Mucosa of descending colon (tissue), 3 donors: ENCODE measurements at regions not wholly inside any gene's neighbourhood (a gene's known extent, or its start where the extent isn't known, plus 50 kb on each side); places are given as distances from the start of the nearest gene placed in this dataset.

Experiments used
- ATAC-seq: fragments of 200-7000 bp; cut with Tn5 transposase; one replicate; pipeline ENCODE4 v1.9.1; 2020; ENCODE audit warnings: mild to moderate bottlenecking, moderate library complexity
- DNase-seq, 3 donors: peaks; one replicate each; pipeline ENCODE4 v3.0.0-alpha.2; 2020
- H3K36me3 ChIP-seq: fragments of 200-600 bp; one replicate; pipeline ENCODE4 v1.8.0; 2021; ENCODE audit warnings: low read depth, mild to moderate bottlenecking
- H3K4me1 ChIP-seq: fragments of 200-600 bp; one replicate; pipeline ENCODE4 v1.8.0; 2021; ENCODE audit warnings: low read depth, mild to moderate bottlenecking
- H3K4me3 ChIP-seq: fragments of 200-600 bp; one replicate; pipeline ENCODE4 v1.8.0; 2021; ENCODE audit warnings: mild to moderate bottlenecking
- H3K9me3 ChIP-seq: fragments of 200-600 bp; one replicate; pipeline ENCODE4 v1.8.0; 2021; ENCODE audit warnings: mild to moderate bottlenecking
- intact Hi-C, 2 donors: fragments of 100-400 bp; cut with DNase I in 1 of 2; cut with micrococcal nuclease in 1 of 2; formaldehyde crosslinking; loops; one replicate each; pipeline versions ENCODE4 v1.11.0 to v1.11.1; 2022; cut with DNase I, micrococcal nuclease
- TF ChIP-seq, protein P1 (sequence below): fragments of 200-600 bp; IDR thresholded peaks from one replicate; pipeline ENCODE4 v1.8.0; 2022; ENCODE audit warnings: antibody characterized with exemption, mild to moderate bottlenecking
- donor health status: DM: no; HTN: no; CAD: no; lungs with moderate emphysema.
- donor health status: DM: no; HTN: no; CAD: no.
- donor health status: DM: no; HTN: yes; CAD: no.

DNA sequence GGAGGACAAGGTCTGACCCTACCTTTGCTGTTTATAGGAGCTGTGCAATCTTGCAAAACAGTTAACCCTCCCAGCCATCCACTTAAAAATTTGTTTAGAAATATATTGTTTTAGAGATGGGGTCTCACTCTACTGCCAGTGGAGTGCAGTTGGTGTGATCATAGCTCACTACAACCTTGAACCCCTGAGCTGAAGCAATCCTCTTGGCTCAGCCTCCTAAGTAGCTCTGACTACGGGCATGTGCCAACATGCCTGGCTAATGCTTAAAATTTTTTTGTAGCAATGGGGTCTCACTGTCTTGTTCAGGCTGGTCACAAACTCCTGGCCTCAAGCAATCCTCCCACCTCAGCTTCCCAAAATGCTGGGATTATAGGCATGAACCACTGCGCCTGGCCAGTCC, 120.2 kb upstream of the PJA2 start:
- Histone ChIP-seq H3K36me3 (no peaks in the 10 kb centered on the region), H3K4me1 (no peaks in the 10 kb centered on the region), H3K4me3 (no peak overlapping the region), H3K9me3 (no peaks in the 10 kb centered on the region)
- TF ChIP-seq, protein P1, sequence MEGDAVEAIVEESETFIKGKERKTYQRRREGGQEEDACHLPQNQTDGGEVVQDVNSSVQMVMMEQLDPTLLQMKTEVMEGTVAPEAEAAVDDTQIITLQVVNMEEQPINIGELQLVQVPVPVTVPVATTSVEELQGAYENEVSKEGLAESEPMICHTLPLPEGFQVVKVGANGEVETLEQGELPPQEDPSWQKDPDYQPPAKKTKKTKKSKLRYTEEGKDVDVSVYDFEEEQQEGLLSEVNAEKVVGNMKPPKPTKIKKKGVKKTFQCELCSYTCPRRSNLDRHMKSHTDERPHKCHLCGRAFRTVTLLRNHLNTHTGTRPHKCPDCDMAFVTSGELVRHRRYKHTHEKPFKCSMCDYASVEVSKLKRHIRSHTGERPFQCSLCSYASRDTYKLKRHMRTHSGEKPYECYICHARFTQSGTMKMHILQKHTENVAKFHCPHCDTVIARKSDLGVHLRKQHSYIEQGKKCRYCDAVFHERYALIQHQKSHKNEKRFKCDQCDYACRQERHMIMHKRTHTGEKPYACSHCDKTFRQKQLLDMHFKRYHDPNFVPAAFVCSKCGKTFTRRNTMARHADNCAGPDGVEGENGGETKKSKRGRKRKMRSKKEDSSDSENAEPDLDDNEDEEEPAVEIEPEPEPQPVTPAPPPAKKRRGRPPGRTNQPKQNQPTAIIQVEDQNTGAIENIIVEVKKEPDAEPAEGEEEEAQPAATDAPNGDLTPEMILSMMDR, result no peak
- intact Hi-C loops, result no loop called here
- no peak for ATAC-seq
- DNase-seq, result no peak

- DNase-seq, result peak in 1 of 3 donors; percentile 17
- TF ChIP-seq, protein P1, result no peak
- Histone ChIP-seq H3K9me3 (no peaks in the 10 kb centered on the region), H3K36me3 (no peaks in the 10 kb centered on the region), H3K4me3 (no peak overlapping the region), H3K4me1 (no peaks in the 10 kb centered on the region)
- no peak for ATAC-seq
- intact Hi-C loops, result no loop called here
Observed at GRCh38 chr5:109529520-109529919, 119.7 kb upstream of the PJA2 start.

DNA sequence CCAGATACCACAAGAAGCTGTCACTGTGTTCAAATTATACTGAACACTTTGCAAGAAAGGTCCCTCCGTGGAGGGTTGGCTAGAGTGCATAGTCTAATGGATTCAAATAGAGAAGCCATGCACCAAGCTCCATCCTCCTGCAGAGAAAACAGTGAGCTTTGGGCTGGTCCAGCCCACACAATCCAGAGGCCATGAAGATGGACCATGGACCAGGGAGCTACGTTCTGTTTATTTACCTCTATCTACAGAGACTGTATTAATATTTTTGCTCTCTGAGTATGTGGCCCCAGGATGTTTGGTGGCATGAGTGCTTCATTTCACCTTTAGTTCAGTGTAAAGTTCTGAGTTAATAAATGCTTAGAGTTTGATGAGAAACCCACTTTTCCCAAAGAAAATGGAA, 114.8 kb upstream of the PJA2 start:
- H3K4me1 ChIP-seq, result no peaks in the 10 kb centered on the region
- no peak overlapping the region for H3K4me3 ChIP-seq
- TF ChIP-seq, protein P1, result no peak
- ATAC-seq (no peak), DNase-seq (no peak)
- intact Hi-C loops, result no loop called here
- H3K9me3 ChIP-seq, result no peaks in the 10 kb centered on the region
- H3K36me3 ChIP-seq, result no peaks in the 10 kb centered on the region

DNA sequence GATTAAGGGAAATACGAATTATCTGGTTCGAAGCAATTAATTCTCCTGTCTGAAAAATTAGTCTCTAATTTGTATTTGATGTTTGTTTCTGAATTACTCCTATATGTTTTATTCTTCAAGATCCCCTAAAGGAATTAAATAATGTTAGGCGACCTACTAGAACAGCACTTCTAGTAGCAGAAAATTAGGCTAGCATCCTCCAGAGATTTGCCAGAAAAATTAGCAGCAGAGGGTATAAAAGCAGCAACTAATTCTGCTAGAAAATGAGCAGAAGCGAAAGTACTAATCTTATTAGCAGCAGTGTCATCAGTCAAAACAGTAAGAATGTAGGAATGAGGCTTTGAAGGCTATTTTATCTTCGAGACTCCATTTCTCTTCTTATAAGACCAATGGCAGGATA, 114.3 kb upstream of the PJA2 start:
- ATAC-seq (no peak), DNase-seq (no peak)
- no peaks in the 10 kb centered on the region for H3K36me3 ChIP-seq
- no peaks in the 10 kb centered on the region for H3K4me1 ChIP-seq
- TF ChIP-seq, protein P1, result no peak
- H3K9me3 ChIP-seq, result no peaks in the 10 kb centered on the region
- intact Hi-C loops, result no loop called here
- H3K4me3 ChIP-seq, result no peak overlapping the region

DNA sequence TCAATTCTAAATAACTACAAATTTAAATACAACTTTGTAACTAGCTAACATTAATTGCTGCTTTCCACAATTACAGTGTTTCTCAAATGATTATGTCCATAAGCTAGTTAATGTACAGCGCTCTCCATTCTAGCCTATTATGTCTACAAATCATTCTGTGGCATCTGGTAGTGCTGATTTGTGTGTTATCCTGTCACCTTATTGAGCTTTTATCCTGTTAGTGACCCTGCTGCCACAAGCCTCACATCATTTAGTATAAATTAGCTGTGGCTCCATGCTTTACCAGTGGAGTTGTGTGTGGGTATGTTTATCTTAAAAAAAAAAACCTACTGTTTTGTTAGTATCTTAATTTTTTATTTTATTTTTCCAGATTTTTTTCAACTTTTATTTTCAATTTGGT, 112.6 kb upstream of the PJA2 start:
- TF ChIP-seq, protein P1, result no peak

DNA sequence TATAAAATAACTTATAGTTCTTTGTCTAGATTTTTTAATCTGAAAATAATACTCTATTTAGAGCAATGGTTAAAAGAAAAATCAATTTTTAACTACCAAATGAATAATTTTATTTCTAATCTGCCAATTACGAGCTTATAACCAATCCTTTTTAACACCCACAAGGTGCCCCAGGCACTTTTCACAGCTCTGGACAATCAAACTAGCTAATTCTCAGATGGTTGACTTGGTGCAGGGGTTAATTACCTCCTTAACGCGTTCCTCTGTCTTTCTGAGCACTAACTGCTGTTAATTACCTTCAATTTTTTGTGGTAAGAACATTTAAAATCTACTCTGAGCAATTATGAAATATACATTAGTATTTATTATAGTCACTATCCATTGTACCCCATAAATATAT, 109.6 kb upstream of the PJA2 start:
- H3K4me3 ChIP-seq, result no peak overlapping the region
- H3K4me1 ChIP-seq, result no peaks in the 10 kb centered on the region
- no peak for DNase-seq
- ATAC-seq, result no peak
- TF ChIP-seq, protein P1, result no peak
- intact Hi-C loops, result no loop called here
- no peaks in the 10 kb centered on the region for H3K36me3 ChIP-seq
- no peaks in the 10 kb centered on the region for H3K9me3 ChIP-seq

More for the DNA sequence above, 112.6 kb upstream of the PJA2 start:
- H3K9me3 ChIP-seq, result no peaks in the 10 kb centered on the region
- no peak for ATAC-seq
- no peak overlapping the region for H3K4me3 ChIP-seq
- no peaks in the 10 kb centered on the region for H3K36me3 ChIP-seq
- intact Hi-C loops, result no loop called here
- DNase-seq, result no peak
- no peaks in the 10 kb centered on the region for H3K4me1 ChIP-seq
